GM18867 (cell line): ENCODE measurements at regions not wholly inside any gene's neighbourhood (a gene's known extent, or its start where the extent isn't known, plus 50 kb on each side); places are given as distances from the start of the nearest gene placed in this dataset.

Source experiments
- ATAC-seq: cut with Tn5 transposase; IDR thresholded peaks from one replicate; pipeline ENCODE4 v1.9.1; 2021; ENCODE audit warnings: mild to moderate bottlenecking, moderate library complexity; ENCODE audit not compliant: unreplicated experiment

- ATAC-seq, result no peak
These were observed 204.8 kb downstream of the HAPSTR1 start for GRCh38 chr16:9296271-9296590.

DNA sequence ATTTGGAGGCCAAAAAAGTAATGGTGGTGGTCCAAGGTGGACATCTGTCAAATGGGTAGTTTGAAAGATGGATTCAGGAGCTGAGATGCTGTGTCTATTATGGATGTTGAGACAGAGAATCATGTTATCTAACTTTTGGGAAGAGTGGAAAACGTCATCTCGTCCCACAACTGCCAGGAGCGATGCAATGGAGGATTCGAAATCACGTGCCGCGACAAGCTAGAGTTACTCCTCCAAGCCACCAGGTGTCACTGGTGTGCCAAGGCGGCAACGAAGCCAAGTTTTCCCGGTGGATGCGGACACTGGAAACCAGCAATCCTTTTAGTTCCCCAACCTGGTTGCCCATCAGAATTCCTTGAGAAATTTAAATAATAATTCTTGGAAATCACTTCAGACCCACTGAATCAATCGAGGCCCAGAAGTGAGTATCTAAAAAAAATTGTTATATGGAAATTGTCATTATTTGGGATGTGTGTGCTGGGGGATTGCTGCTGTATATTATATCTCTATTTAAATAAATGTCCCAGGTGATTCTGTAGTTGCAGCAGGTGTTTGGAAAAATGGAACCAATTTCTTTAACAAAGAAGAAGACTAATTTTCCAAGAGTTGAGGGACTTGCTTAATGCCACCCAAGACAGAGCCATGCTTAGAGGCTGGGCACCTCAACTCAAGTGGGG, 206.1 kb downstream of the HAPSTR1 start:
- ATAC-seq, result no peak

DNA sequence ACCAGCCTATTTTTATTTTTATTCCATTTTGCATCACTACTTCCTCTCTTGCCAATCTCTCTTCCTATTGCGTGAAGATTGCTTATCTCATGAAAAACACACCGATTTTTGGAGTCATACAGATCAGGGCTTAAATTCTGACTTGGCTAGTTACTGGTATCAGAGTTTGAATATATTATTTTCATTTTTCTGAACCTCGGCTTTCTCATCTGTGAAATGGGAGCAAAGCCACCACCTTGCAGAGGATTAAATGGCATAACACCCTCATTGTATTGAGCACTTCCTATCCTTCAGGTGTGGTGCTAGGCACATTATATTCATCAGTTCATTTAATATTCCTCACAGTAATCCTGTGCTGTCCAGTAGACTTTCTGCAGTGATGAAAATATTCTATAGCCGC, 208.8 kb downstream of the HAPSTR1 start:
- no peak for ATAC-seq

- no peak for ATAC-seq
These were observed 210.6 kb downstream of the HAPSTR1 start for GRCh38 chr16:9302072-9302471.

- no peak for ATAC-seq
These were observed 215.3 kb downstream of the HAPSTR1 start for GRCh38 chr16:9306753-9307152.

DNA sequence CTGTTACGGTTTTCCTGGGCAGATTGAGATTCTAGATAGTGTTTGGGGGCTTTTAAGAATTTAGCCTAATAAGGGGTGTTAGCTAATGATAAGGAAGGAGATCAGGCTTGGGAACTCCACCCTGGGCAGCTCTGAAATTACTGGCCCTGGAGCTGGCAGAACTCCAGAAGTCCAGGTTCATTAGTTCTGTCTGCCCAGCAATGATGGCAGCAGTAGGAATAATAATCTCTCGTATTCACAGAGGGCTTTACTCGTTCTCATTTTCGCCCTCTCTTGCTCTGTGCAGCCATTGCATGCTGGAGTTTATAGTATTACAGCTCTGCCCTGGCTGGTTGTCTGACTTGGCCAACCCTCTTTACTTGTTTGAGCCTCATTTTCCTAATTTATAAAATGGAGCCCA, 216.0 kb downstream of the HAPSTR1 start:
- no peak for ATAC-seq

DNA sequence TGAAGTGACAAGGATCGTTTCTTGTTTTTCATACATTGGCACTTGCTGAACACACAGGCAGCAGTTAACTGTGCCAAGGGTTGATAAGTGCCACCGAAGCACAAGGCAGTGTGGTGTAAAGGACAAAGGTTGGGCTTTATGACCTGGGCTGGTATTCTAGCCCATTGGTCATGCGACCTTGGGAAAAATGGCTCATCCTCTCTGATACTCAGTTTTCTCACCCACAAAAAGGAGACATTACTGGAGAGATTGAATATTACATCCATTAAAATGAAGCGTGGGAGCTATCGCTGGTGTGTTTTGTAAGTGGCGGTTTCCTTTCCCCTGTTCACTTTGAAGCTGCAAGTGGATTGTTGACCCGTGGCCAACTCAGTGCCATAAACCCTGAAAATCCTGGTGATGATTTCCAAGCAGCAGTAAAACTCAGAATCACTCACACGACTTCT, 216.9 kb downstream of the HAPSTR1 start:
- no peak for ATAC-seq

- no peak for ATAC-seq
These were observed 217.4 kb downstream of the HAPSTR1 start for GRCh38 chr16:9308850-9309249.

DNA sequence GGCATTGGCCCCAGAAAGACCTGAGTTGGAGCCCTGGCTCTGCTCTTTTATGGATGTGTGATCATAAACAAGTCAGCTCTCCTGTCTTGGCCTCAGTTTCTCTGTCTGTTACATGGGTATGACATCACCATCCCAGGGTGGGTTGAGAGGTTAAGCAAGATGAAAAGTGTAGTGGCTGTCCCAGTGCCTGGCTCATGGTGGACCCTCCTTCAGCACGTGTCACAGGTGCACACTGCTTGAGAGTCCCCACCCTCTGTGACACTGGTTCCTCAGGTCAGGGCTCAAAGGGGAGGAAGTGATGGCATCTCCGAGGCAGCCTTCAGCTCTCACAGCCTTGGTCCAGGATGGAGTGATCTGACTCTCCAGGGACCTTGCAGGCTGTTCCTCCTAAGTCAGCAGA, 218.4 kb downstream of the HAPSTR1 start:
- no peak for ATAC-seq

DNA sequence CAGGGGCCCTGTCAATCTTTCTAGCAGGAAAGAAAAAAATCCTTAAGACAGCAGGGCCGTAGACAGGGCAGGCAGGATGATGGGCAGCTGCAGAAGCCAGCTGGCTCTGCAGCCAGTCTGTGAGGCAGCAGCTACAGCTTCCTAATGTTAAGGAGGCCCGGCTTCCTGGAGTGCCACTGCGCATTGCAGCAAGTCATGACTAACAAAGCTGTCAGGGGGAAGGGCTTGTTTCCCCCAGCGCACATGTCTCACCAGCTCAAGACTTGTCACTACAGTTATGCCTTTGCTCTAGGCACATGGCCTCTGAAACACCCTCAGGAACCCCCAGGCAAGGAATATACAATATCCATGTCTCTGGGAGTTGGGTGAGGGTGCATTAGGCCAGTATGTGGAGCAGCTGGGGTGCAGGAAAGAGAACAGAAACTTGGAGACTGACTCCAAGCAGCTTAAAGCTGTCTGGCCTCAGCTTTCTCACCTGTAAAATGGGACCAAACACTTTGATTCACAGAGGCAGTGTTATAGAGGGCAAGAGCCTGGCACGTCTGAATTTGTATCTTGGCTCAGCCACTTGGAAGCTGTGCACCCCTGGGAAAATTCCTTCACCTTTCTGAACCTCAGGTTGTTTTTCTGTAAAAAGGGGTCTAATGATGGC, 220.0 kb downstream of the HAPSTR1 start:
- ATAC-seq, result no peak

DNA sequence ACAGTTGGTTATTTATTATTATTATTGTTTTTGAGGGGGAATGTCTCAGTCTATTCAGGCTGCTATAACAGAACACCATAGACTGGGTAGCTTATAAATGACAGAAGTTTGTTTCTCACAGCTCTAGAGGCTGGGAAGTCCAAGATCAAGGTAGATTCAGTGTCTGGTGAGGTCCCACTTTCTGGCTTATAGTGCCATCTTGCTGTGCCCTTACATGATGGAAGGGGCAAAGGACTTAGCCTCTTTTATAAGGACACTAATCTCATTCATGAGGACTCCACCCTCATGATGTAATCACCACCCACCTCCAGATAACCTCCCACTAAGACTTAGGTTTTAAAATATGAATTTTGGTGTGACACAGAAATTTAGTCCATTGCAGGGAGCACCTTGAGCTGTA, 224.6 kb downstream of the HAPSTR1 start:
- ATAC-seq, result no peak

GRCh38 chr16:9316615-9317014, 225.2 kb downstream of the HAPSTR1 start:
- ATAC-seq, result no peak

DNA sequence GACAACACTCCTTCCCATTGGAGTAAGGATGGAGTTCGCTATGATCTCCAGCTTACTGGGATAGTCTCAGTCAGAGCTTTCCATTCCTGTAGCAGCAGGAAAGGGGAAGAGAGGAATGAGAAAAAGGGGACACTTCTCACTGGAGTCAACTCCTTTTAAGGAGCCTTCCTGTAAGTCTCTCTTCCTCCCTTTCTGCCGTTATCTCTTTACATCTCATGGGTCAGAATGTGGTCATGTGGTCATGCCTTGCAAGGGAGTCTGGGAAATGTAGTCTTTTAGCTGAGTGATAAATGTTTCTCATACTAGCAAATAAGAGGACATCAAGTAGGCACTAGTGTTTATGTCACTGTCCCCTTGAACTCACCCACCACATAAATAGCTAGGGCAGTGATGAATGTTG, 227.3 kb downstream of the HAPSTR1 start:
- no peak for ATAC-seq

DNA sequence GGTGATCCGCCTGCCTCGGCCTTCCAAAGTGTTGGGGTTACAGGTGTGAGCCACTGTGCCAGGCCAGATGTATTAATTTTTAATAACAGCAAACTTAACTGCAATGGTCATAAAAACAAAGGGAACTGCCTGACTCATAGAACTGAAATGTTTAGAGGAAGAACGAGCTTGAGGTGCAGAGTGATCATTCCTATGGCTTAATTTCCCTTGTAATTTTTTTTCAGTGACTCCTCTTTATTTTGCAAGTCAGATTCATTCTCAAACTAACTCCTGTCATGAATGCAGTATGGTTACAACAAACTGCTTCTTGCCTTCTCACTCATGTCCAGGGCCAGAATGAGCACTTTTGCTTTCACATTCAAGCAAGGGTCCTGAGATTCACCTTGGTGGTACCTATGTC, 231.3 kb downstream of the HAPSTR1 start:
- ATAC-seq, result no peak

DNA sequence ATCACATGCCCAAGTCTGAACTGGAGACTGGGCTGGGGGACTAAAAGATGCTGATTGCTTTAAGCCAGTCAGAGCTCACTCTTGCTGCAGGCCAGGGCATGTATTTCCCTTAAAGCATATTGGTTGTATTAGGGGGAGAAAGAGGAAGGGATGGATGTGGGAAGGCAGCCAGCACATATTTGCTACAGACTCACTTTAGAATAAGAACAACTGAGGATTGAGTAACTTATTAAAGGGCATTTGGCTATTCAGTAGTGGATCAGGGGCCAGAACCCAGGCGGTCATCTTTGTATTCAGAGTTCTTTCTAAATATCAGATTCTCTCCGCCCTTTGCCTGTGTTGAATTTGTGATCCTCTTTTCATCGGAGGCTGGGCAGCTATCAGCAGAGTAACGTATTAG, 231.7 kb downstream of the HAPSTR1 start:
- no peak for ATAC-seq

DNA sequence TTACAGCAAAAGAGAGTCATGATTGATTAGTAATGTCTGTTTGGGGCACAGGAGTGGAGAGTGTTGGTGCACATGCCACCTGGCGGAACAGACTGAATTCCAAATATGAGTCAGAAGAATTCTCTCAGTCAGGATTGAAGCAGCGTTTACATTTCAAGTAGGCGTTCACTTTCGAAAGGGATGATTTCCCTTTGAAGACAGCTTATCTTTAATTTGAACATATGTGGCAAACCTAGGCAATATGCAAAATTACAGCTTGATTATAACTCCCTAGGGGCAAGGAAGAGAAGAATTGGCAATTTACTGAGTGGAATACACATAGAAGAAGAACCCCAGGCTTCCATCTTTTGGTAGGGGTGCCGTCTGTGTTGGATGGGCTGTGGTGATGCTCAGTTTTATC, 235.8 kb downstream of the HAPSTR1 start:
- ATAC-seq, result no peak

DNA sequence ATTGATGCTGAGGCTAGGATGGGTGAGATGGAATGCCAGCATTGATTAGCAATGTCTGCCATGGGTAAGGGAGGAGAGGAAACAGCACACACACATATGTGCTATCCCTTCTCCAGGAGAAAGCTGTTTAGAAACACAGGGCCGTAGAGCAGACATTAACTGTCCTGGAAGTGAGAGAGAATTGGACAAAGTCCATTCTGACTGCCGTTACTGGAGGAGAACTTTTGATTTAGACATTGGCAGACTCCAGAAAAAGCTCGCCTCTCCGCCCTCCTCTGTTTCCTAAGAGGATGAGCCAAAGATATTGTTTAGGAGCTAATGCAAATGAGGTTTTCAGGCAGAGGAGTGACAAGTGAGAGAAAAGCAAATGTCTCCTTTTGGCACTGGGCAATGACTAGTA, 237.0 kb downstream of the HAPSTR1 start:
- no peak for ATAC-seq

DNA sequence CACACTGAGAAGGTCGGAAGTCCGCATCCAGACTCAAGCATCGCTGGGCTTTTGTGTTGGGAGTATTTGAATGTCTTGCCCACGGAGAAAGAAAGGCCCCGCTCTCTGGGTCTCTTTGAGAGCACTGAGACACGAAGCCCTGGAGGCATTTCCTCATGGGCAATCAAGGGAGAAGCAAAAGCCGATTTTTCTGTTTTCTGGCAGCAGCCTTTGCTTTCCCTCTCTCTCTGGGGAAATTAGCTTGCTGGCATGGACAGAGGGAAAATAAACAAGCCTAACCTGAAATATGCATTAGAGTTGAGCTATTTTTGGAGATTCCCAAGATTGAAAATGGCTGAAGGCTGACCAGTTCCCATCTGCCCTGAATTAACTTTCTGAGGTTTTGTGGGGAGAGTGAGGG, 238.7 kb downstream of the HAPSTR1 start:
- no peak for ATAC-seq

GRCh38 chr16:9331503-9331902, 240.1 kb downstream of the HAPSTR1 start:
- ATAC-seq, result no peak

DNA sequence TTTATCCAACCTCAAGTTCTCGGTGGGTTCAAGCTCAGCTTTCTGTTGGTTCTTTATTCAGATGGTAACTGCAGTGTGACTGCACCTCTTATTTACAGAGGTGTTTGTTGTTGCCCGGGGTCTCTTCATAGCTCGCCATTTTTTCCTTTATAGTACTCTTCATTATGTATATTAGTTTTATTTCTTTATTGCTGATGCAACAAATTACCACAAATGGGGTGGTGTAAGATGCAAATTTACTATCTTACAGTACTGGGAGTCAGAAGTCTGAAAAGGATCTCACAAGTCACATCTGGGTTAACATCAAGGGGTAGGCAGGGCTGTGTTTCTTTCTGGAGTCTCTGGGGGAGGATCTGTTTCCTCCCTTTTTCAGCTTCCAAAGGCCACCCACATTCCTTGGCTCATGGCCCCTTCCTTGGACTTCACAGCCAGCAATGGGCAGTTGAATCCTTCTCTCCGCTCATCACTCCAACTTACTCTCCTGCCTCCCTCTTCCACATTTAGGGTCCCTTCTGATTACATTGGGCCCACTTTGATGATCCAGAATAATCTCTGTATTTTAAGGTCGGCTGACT, 241.2 kb downstream of the HAPSTR1 start:
- no peak for ATAC-seq

DNA sequence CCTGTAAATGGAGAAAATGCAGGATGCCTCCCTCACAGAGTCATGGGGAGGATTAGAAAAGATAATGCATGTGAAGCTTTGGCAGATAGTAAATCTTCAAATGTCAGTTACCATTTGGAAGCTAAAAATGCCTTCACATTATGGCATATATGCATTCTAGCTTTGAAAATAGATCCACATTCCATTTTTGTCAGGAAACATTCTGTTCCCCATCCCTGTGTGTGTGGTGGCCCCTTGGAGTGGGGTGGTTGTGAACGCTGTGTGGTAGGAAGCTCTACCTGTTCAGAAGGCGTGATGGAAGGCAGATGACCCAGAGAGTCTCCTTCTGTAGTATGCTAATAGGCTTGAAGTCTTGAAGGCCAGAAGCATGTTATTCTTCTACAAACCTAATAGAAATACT, 242.0 kb downstream of the HAPSTR1 start:
- ATAC-seq, result no peak

DNA sequence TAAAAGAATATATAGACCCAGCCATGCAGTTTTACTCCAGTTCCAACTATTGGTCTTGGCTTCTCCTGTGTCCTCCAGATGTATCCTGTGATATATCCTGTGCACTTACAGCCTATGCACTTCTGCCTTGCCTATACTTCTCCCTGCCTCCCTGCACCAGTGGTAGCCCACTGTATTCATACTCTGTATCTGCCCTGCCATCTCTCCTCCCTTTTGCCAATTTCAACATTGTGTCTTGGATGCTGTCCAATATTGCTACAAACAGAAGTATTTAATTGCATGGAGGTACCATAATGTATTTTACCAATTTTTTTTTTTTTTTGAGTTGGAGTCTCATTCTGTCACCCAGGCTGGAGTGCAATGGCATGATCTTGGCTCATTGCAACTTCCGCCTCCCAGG, 242.7 kb downstream of the HAPSTR1 start:
- no peak for ATAC-seq
